Testis (tissue), 2 donors: ENCODE measurements at regions not wholly inside any gene's neighbourhood (a gene's known extent, or its start where the extent isn't known, plus 50 kb on each side); places are given as distances from the start of the nearest gene placed in this dataset.

Source experiments
- POLR2A ChIP-seq: fragments of 450-650 bp; IDR thresholded peaks from one replicate; pipeline ENCODE4 v1.6.1; 2017; ENCODE audit warnings: antibody characterized with exemption, mild to moderate bottlenecking, moderate library complexity
- TF ChIP-seq, protein P1 (sequence below), 3 experiments: fragments of 450-650 bp in 2 of 3; fragments of 200-600 bp in 1 of 3; sonication (generic) in 1 of 3; IDR thresholded peaks; one replicate each; pipeline ENCODE4 v1.5.1; 2016 to 2019; ENCODE audit warnings: antibody characterized with exemption in 3 of 3, mild to moderate bottlenecking in 2 of 3, moderate library complexity in 1 of 3

DNA sequence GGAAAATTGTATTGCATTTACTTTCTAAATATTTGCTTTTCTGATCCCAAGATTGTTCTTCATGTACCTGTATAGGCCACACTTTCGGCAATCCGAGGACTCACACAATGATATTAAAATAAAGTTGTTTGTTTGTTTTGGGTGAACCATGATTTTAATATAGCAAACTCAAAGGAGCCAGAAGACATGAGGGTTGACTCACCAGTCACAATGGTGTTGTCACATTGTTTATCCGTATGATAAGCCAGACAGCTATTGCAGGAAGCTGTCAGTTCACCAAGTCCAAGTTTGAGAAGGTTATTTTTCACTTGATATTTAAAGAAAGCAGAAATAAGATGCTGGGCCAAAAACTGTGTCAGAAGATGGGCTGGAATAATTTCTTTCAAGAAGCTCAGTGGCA, 67.1 kb upstream of the CPM start:
- TF ChIP-seq, protein P1, sequence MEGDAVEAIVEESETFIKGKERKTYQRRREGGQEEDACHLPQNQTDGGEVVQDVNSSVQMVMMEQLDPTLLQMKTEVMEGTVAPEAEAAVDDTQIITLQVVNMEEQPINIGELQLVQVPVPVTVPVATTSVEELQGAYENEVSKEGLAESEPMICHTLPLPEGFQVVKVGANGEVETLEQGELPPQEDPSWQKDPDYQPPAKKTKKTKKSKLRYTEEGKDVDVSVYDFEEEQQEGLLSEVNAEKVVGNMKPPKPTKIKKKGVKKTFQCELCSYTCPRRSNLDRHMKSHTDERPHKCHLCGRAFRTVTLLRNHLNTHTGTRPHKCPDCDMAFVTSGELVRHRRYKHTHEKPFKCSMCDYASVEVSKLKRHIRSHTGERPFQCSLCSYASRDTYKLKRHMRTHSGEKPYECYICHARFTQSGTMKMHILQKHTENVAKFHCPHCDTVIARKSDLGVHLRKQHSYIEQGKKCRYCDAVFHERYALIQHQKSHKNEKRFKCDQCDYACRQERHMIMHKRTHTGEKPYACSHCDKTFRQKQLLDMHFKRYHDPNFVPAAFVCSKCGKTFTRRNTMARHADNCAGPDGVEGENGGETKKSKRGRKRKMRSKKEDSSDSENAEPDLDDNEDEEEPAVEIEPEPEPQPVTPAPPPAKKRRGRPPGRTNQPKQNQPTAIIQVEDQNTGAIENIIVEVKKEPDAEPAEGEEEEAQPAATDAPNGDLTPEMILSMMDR (IDR thresholded peaks at IDR 0.05): no peak
- no peak for TF ChIP-seq POLR2A
